ENCODE measurements at regions not wholly inside any gene's neighbourhood (a gene's known extent, or its start where the extent isn't known, plus 50 kb on each side); places are given as distances from the start of the nearest gene placed in this dataset.

- peaks cover 53% of the 10 kb centered on the region for H3K4me1 Mint-ChIP-seq (ENCODE audit: low read depth, unreplicated experiment)
- H3K36me3 Mint-ChIP-seq (ENCODE audit: insufficient read depth, unreplicated experiment): no peaks in the 10 kb centered on the region
- H3K9me3 Mint-ChIP-seq (ENCODE audit: unreplicated experiment): peaks cover 48% of the 10 kb centered on the region
- ChIA-PET POLR2A (no interaction called here), CTCF (no interaction called here)
- no peak overlapping the region for H3K4me3 ChIP-seq (ENCODE audit: low read depth, low read length)
- H3K36me3 ChIP-seq (ENCODE audit: control insufficient read depth, insufficient read depth, low read length): no peaks in the 10 kb centered on the region
- peak overlapping the region; percentile 71 for H3K27ac Mint-ChIP-seq (ENCODE audit: unreplicated experiment)
- no peak overlapping the region for H3K4me3 Mint-ChIP-seq (ENCODE audit: unreplicated experiment)
- no peaks in the 10 kb centered on the region for H3K27me3 Mint-ChIP-seq (ENCODE audit: insufficient read depth, unreplicated experiment)
- BruUV-seq (replicated peaks): no TSS peak
- no peaks in the 10 kb centered on the region for H3K27me3 ChIP-seq (replicated peaks; ENCODE audit: control insufficient read depth, insufficient read depth, low read length)
- peaks cover 43% of the 10 kb centered on the region for H3K4me1 ChIP-seq
- H3K9me3 ChIP-seq: no peaks in the 10 kb centered on the region
- intact Hi-C loops (cut with micrococcal nuclease; ENCODE audit: unreplicated experiment): loop anchor here (2.0 kb wide), 2 partner anchors 201 to 239 kb away; partner anchors contain the start of gene RBMS1
- DNase-seq: no peak
- TF ChIP-seq, protein P1, sequence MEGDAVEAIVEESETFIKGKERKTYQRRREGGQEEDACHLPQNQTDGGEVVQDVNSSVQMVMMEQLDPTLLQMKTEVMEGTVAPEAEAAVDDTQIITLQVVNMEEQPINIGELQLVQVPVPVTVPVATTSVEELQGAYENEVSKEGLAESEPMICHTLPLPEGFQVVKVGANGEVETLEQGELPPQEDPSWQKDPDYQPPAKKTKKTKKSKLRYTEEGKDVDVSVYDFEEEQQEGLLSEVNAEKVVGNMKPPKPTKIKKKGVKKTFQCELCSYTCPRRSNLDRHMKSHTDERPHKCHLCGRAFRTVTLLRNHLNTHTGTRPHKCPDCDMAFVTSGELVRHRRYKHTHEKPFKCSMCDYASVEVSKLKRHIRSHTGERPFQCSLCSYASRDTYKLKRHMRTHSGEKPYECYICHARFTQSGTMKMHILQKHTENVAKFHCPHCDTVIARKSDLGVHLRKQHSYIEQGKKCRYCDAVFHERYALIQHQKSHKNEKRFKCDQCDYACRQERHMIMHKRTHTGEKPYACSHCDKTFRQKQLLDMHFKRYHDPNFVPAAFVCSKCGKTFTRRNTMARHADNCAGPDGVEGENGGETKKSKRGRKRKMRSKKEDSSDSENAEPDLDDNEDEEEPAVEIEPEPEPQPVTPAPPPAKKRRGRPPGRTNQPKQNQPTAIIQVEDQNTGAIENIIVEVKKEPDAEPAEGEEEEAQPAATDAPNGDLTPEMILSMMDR (IDR thresholded peaks at IDR 0.05; ENCODE audit: insufficient read depth in 1 of 2, low read depth in 1 of 2, low read length in 1 of 2, severe bottlenecking in 1 of 2, unreplicated experiment in 1 of 2): no peak
These were observed 238.2 kb upstream of the RBMS1 start for GRCh38 chr2:160731856-160732255.

DNA sequence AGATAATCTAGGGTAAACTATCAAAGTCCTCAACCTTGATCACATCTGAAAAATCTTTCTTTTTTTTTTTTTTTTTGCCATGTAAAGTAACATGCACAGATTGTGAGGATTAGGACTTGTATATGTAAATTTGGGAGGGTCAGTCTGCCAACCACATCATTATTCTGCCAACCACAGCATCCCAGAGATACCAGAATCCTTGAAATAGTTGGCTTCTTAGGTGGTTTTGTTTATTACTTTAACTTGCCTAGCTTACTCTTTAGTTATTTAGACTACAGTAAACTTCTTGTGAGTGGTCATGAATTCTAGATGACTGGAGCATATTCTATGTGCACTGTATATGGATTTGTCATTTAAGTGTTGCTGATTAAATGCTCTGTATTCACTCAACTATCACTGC is 242.1 kb upstream of the RBMS1 start:
- BruUV-seq (replicated peaks): no TSS peak
- TF ChIP-seq, protein P1 (IDR thresholded peaks at IDR 0.05; ENCODE audit: insufficient read depth in 1 of 2, low read depth in 1 of 2, low read length in 1 of 2, severe bottlenecking in 1 of 2, unreplicated experiment in 1 of 2): no peak
- peak overlapping the region; percentile 81 for H3K27ac Mint-ChIP-seq (ENCODE audit: unreplicated experiment)

GRCh38 chr2:160736148-160737028 is 242.8 kb upstream of the RBMS1 start:
- Mint-ChIP-seq H3K4me3 (ENCODE audit: unreplicated experiment) (no peak overlapping the region), H3K4me1 (ENCODE audit: low read depth, unreplicated experiment) (peaks cover 41% of the 10 kb centered on the region)

More for the DNA sequence above, 242.1 kb upstream of the RBMS1 start:
- H3K4me3 Mint-ChIP-seq (ENCODE audit: unreplicated experiment): no peak overlapping the region
- peaks cover 47% of the 10 kb centered on the region for H3K9me3 Mint-ChIP-seq (ENCODE audit: unreplicated experiment)
- no peak overlapping the region for H3K4me3 ChIP-seq (ENCODE audit: low read depth, low read length)
- H3K27me3 ChIP-seq (replicated peaks; ENCODE audit: control insufficient read depth, insufficient read depth, low read length): no peaks in the 10 kb centered on the region
- peaks cover 41% of the 10 kb centered on the region for H3K4me1 Mint-ChIP-seq (ENCODE audit: low read depth, unreplicated experiment)
- H3K36me3 ChIP-seq (ENCODE audit: control insufficient read depth, insufficient read depth, low read length): no peaks in the 10 kb centered on the region
- intact Hi-C loops (cut with micrococcal nuclease; ENCODE audit: unreplicated experiment): no loop called here
- ChIA-PET POLR2A (no interaction called here), CTCF (no interaction called here)
- peaks cover 38% of the 10 kb centered on the region for H3K4me1 ChIP-seq
- no peak for DNase-seq
- no peaks in the 10 kb centered on the region for H3K27me3 Mint-ChIP-seq (ENCODE audit: insufficient read depth, unreplicated experiment)
- no peaks in the 10 kb centered on the region for H3K36me3 Mint-ChIP-seq (ENCODE audit: insufficient read depth, unreplicated experiment)
- H3K9me3 ChIP-seq: no peaks in the 10 kb centered on the region

More at GRCh38 chr2:160736148-160737028, 242.8 kb upstream of the RBMS1 start:
- BruUV-seq (replicated peaks): no TSS peak
- Histone ChIP-seq H3K4me1 (peaks cover 31% of the 10 kb centered on the region), H3K4me3 (ENCODE audit: low read depth, low read length) (no peak overlapping the region), H3K9me3 (no peaks in the 10 kb centered on the region), H3K27me3 (replicated peaks; ENCODE audit: control insufficient read depth, insufficient read depth, low read length) (no peaks in the 10 kb centered on the region), H3K36me3 (ENCODE audit: control insufficient read depth, insufficient read depth, low read length) (no peaks in the 10 kb centered on the region)
- peak overlapping the region; percentile 81 for H3K27ac Mint-ChIP-seq (ENCODE audit: unreplicated experiment)
- ChIA-PET CTCF (no interaction called here), POLR2A (no interaction called here)
- no peaks in the 10 kb centered on the region for H3K27me3 Mint-ChIP-seq (ENCODE audit: insufficient read depth, unreplicated experiment)
- H3K9me3 Mint-ChIP-seq (ENCODE audit: unreplicated experiment): peaks cover 47% of the 10 kb centered on the region
- TF ChIP-seq, protein P1 (IDR thresholded peaks at IDR 0.05; ENCODE audit: insufficient read depth in 1 of 2, low read depth in 1 of 2, low read length in 1 of 2, severe bottlenecking in 1 of 2, unreplicated experiment in 1 of 2): no peak
- peak; percentile 53 to 56 for DNase-seq
- intact Hi-C loops (cut with micrococcal nuclease; ENCODE audit: unreplicated experiment): no loop called here
- no peaks in the 10 kb centered on the region for H3K36me3 Mint-ChIP-seq (ENCODE audit: insufficient read depth, unreplicated experiment)
